ENCODE measurements at regions not wholly inside any gene's neighbourhood (a gene's known extent, or its start where the extent isn't known, plus 50 kb on each side); places are given as distances from the start of the nearest gene placed in this dataset.
"Not testable (repeated sequence)": the region's sequence is repeated elsewhere in the genome, so short reads cannot be mapped to it uniquely, and the experiment has no call there.

- intact Hi-C loops (cut with micrococcal nuclease; ENCODE audit: unreplicated experiment), result no loop called here
- ATAC-seq (no peak), FAIRE-seq (no peak)
Measured at GRCh38 chr2:216984937-216985336, 125.1 kb upstream of the TNP1 start.

GRCh38 chr2:216981951-216982350 lies 122.1 kb upstream of the TNP1 start:
- in situ Hi-C loops (cut with HindIII; ENCODE audit: extremely low pct_ligation_motif_present, low pct_unique_long_range_greater_than_20kb); CTCF ChIA-PET (ENCODE audit: low intra/inter-chr PET ratio, low total read pairs); POLR2A ChIA-PET: not testable (repeated sequence)

More at GRCh38 chr2:216984937-216985336, 125.1 kb upstream of the TNP1 start:
- H3K27me3 ChIP-seq (ENCODE audit: control insufficient read depth in 1 of 2, insufficient read depth in 2 of 2, low read length in 2 of 2), result peaks cover 0 to 8% of the 10 kb centered on the region in 2 experiments; a peak in 2 of 5 replicates
- no peak for DNase-seq (ENCODE audit: low spot score)
- H3K4me2 ChIP-seq (ENCODE audit: low read depth, low read length), result no peak overlapping the region
- TF ChIP-seq ZNF180 (CRISPR knock-in tag; IDR thresholded peaks at IDR 0.05; ENCODE audit: borderline replicate concordance, low read depth) (no peak), MAFK (conservative IDR thresholded peaks at IDR 0.05 in 1 of 2, IDR thresholded peaks at IDR 0.05 in 1 of 2; ENCODE audit: low read length in 2 of 2) (no peak), ZNF589 (CRISPR knock-in tag; conservative IDR thresholded peaks at IDR 0.05) (no peak), CEBPG (CRISPR knock-in tag; IDR thresholded peaks at IDR 0.05) (no peak), LCORL (IDR thresholded peaks at IDR 0.05) (no peak), LCORL (CRISPR knock-in tag; IDR thresholded peaks at IDR 0.05) (no peak)
- H3K4me3 ChIP-seq (replicated peaks in 1 of 3; ENCODE audit: insufficient read depth in 1 of 3, low read depth in 2 of 3, low read length in 3 of 3), result no peak overlapping the region
- H3K27ac ChIP-seq (ENCODE audit: extremely low read length, insufficient read depth, low read length), result no peak overlapping the region
- no peaks in the 10 kb centered on the region for H3K36me3 ChIP-seq (replicated peaks in 1 of 2; ENCODE audit: control insufficient read depth in 1 of 2, insufficient read depth in 2 of 2, low read length in 2 of 2)
- 11% methylated on average over 2 of the region's 2 CpGs for WGBS (ENCODE audit: low lambda C conversion rate)
- no peak overlapping the region for H2AFZ ChIP-seq (ENCODE audit: low read length)
- no peak overlapping the region for H3K9ac ChIP-seq (ENCODE audit: insufficient read depth, low read depth, low read length)
- H3K4me1 ChIP-seq (ENCODE audit: insufficient read depth, low read length), result no peaks in the 10 kb centered on the region
- no peaks in the 10 kb centered on the region for H3K9me3 ChIP-seq (ENCODE audit: low read length)
- H3K79me2 ChIP-seq (ENCODE audit: insufficient read depth, low read length), result no peaks in the 10 kb centered on the region
- ChIA-PET CTCF (ENCODE audit: low intra/inter-chr PET ratio, low total read pairs) (no interaction called here), POLR2A (no interaction called here)
- in situ Hi-C loops (cut with HindIII; ENCODE audit: extremely low pct_ligation_motif_present, low pct_unique_long_range_greater_than_20kb), result no loop called here
- H4K20me1 ChIP-seq (ENCODE audit: insufficient read depth, low read length), result no peaks in the 10 kb centered on the region
- no TSS peak for BruUV-seq (replicated peaks)

GRCh38 chr2:216980510-216980909 lies 120.6 kb upstream of the TNP1 start:
- H4K20me1 ChIP-seq (ENCODE audit: insufficient read depth, low read length); H3K9ac ChIP-seq (ENCODE audit: insufficient read depth, low read depth, low read length); H3K36me3 ChIP-seq (replicated peaks in 1 of 2; ENCODE audit: control insufficient read depth in 1 of 2, insufficient read depth in 2 of 2, low read length in 2 of 2); H2AFZ ChIP-seq (ENCODE audit: low read length); CTCF ChIA-PET (ENCODE audit: low intra/inter-chr PET ratio, low total read pairs); ATAC-seq; H3K27me3 ChIP-seq (ENCODE audit: control insufficient read depth in 1 of 2, insufficient read depth in 2 of 2, low read length in 2 of 2); DNase-seq (ENCODE audit: low spot score); H3K79me2 ChIP-seq (ENCODE audit: insufficient read depth, low read length); in situ Hi-C loops (cut with HindIII; ENCODE audit: extremely low pct_ligation_motif_present, low pct_unique_long_range_greater_than_20kb); H3K9me3 ChIP-seq (ENCODE audit: low read length); BruUV-seq (replicated peaks); FAIRE-seq; H3K4me3 ChIP-seq (replicated peaks in 1 of 3; ENCODE audit: insufficient read depth in 1 of 3, low read depth in 2 of 3, low read length in 3 of 3); intact Hi-C loops (cut with micrococcal nuclease; ENCODE audit: unreplicated experiment); POLR2A ChIA-PET; H3K4me1 ChIP-seq (ENCODE audit: insufficient read depth, low read length); H3K27ac ChIP-seq (ENCODE audit: extremely low read length, insufficient read depth, low read length); H3K4me2 ChIP-seq (ENCODE audit: low read depth, low read length): not testable (repeated sequence)
- WGBS (ENCODE audit: low lambda C conversion rate), result 6% methylated on average over 1 of the region's 1 CpG

More at GRCh38 chr2:216981951-216982350, 122.1 kb upstream of the TNP1 start:
- intact Hi-C loops (cut with micrococcal nuclease; ENCODE audit: unreplicated experiment), result loop anchor here (1.0 to 2.0 kb wide), 2 partner anchors 205 to 283 kb away; no protein-coding TSS in a partner anchor
- not testable (repeated sequence) for H3K27me3 ChIP-seq (ENCODE audit: control insufficient read depth in 1 of 2, insufficient read depth in 2 of 2, low read length in 2 of 2); H3K36me3 ChIP-seq (replicated peaks in 1 of 2; ENCODE audit: control insufficient read depth in 1 of 2, insufficient read depth in 2 of 2, low read length in 2 of 2); H4K20me1 ChIP-seq (ENCODE audit: insufficient read depth, low read length); H3K9ac ChIP-seq (ENCODE audit: insufficient read depth, low read depth, low read length); ATAC-seq; H3K27ac ChIP-seq (ENCODE audit: extremely low read length, insufficient read depth, low read length); H3K79me2 ChIP-seq (ENCODE audit: insufficient read depth, low read length); H3K4me2 ChIP-seq (ENCODE audit: low read depth, low read length); H2AFZ ChIP-seq (ENCODE audit: low read length); H3K9me3 ChIP-seq (ENCODE audit: low read length); BruUV-seq (replicated peaks); H3K4me3 ChIP-seq (replicated peaks in 1 of 3; ENCODE audit: insufficient read depth in 1 of 3, low read depth in 2 of 3, low read length in 3 of 3); FAIRE-seq; H3K4me1 ChIP-seq (ENCODE audit: insufficient read depth, low read length); DNase-seq (ENCODE audit: low spot score)
- TF ChIP-seq CTCF (CRISPR knock-in tag; IDR thresholded peaks at IDR 0.05) (peak; percentile 61), ZNF576 (CRISPR knock-in tag; IDR thresholded peaks at IDR 0.05) (peak; percentile 96), STAG1 (CRISPR knock-in tag; IDR thresholded peaks at IDR 0.05) (peak; percentile 70)
- 8% methylated on average over 6 of the region's 7 CpGs for WGBS (ENCODE audit: low lambda C conversion rate)
